T-helper 2 cell (primary cell): ENCODE measurements at regions not wholly inside any gene's neighbourhood (a gene's known extent, or its start where the extent isn't known, plus 50 kb on each side); places are given as distances from the start of the nearest gene placed in this dataset.
A peak's percentile ranks its signal among the peaks of the same experiment; 100 is the strongest.

ENCODE experiments used
- DNase-seq, 5 experiments: peaks; one replicate each; pipeline versions ENCODE4 v3.0.0 to v3.0.0-alpha.2; 2012 to 2022

DNA sequence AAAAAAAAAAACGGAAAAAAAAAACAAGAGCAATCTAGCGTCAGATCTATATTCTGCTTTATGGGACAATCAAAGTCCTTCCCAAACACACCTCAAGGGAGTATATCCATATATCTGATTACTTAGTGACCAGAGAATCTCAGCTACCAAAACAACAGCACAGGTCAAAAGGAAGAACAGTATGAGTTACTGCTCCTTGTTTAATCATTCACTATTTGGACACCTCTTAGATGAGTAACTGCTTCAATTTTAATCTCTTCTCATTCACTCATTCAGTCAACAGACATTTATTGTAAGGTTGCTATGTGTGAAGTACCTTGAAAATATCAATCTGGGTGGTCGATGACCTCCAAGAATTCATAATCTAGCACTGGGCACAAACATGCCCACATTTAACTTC, 193.2 kb downstream of the IRS2 start:
- DNase-seq: no peak

DNA sequence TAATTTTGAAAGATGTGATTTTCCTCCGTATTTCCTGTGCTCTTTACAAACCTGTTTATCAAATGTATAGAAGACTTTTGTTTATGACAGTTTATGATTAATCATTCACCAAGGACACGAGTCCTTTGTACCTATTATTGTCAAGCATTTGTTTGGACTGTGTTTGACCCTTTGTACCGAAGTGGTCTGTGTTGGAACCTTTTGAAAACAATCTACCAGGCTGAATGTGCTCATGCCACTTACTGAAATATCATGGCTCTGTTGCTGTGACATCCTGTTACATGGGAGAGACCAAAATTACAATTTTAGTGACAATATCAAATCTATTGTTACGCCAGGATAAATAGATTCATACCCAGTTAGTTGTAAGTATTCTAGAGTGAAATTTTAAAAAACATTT, 193.6 kb downstream of the IRS2 start:
- DNase-seq: no peak

DNA sequence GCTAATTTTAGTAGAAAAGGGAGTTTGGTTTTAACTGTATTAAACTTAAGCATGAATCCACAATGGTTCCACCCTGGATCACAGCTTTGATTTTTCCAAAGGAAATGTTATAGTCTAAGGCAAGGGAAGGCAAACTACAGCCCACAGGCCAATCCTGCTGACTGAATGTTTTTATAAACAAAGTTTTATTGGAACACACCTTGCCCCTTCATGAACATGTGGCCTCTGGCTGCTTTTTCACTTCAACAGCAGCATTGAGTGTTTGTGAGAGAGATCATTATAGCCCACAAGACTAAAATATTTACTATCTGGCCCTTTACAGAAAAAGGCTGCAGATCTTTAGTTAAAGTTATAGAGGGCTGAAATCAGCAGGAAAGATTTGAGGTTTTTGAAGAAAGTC, 198.7 kb downstream of the IRS2 start:
- DNase-seq: no peak

DNA sequence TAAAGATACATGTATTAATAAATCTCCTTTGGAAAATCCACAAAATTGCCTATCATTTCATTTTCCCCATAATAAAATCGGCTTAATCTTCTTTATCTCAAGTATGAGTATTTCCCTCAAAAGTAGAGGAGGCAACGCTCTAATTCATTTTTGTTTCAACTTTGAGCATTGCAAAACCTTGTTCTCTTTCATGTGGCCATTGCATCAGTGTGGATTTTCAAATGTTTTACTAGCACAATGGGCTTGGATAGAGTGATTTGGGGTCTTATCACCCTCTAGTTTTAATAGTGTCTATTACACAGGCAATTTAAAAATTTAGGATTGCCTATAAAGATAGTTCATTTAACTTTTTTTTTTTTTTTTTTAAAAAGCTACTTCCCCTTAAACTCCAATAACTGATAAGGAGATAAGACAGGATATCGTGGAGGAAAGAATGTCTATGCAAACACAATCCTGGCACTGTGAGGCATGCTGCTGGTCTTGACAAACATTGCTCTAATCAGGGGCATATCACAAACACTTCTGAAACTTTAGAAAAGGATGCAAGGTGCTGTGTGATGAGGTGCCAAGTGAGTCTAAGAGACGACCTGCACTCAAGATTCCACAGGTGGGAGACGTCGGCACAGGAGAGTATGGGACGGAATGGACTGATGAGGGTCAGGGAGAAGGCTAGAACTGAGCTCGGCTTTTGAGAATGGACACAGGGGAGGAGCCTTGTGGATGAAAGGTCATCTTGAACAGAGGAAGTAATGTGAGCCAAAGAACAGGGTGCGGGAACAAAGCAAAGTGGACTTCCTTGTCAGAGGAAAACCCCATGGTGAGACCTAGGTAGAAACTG, 199.7 kb downstream of the IRS2 start:
- no peak for DNase-seq

DNA sequence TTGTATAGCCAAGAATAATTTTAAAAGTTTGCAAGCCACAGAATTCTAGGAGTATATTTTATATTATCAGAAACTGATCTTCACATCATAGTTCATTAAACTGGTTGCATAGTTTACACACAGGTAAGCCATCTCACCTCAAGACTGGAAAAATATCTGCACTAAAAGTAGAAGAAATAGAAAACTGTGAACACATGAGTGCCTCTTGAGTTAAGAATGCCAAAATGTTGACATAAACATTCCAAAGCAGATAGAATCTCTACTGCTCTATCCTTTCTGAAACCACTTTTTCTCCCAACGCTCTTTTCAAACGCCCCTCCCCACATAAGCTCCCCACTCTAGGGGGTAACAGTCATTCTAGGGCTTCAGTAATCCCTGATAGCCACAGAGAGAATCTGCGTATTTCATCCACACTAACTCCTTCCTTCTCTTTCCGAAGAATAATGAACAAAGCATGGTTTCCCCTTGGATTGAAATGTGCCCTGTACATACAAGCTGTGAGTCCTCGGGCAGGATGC, 201.5 kb downstream of the IRS2 start:
- no peak for DNase-seq

DNA sequence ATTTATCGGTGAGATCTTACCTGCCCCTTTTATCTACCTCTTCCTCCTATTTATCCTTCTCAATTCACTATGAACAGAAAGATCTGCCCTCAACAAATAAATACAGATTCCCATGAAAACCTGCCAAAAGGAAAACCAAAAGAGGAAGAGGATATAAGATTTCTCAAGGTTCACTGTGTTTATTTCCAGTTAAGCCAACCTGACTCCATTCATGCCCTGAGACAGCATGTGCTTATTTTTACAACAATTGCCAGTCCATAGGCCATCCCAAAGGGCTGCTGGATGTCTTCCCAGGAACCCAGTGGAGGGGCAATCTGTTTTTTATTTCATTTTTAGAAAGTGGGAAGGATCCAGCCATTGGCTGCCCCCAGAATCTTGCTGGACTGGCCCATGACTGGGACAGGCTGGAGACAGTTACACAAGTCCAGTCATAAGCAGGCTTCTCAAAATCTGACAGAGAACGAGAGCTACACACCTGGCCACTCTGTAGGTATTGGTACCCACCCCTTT, 209.1 kb downstream of the IRS2 start:
- DNase-seq: no peak

DNA sequence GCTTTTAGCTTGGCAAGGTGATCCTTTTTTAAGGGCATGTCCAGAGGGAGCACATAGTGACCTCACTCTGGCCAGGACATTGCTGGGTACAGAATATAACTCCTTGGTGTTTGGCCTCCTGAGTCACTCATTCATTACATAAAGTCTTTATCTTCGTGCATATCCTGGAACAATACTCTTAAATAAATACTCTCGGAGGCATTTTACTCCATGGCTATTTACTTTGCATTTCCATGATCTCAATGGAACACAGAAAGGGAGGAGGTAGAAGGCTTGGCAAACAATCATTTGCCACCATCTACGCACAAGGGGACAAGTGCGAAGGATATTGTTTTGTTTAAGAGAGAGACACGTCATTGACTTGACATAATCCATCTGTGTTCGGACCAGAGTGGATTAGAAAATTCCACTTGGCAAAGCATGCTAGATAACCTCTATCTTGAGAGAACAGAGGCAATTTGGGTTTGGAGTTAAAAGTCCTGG, 210.0 kb downstream of the IRS2 start:
- no peak for DNase-seq

DNA sequence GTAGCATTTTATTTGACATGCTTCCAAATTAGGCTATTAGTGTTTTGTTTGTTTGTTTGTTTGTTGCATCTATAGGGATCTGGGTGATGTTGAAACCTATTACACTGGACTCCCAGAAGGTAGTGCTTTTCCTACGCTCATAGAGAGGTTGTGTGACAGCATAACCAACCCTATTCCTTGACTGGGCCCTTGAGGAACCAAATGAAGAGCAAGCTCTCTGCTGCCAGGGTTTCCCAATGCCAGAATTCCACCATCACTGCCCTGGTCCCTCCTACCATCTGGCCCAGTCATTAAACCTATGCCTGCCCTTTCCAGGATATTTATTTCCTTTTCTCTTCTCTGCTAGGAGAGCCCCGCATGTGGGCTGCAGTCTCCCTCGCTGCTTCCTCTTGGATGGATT, 210.6 kb downstream of the IRS2 start:
- DNase-seq: no peak

DNA sequence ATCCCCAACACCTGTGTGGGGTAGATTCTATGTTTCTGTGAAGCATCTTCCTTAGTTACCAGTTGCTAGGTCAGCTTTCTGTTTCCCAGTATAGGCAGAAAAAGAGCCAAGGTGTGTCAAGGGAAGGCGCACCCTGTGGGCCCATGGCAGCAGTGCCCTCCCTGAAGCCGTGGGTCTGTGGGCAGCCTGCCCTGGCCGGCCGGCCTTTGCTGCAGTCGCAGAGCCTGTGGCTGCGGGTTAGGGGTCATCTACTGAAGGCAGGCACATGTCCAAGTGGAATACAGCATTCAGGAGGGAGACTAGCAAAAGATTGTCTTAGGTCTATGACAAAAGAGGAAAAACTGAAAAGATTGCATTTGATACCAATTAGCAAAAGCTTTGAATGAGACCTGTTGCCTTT, 214.0 kb downstream of the IRS2 start:
- DNase-seq: no peak

DNA sequence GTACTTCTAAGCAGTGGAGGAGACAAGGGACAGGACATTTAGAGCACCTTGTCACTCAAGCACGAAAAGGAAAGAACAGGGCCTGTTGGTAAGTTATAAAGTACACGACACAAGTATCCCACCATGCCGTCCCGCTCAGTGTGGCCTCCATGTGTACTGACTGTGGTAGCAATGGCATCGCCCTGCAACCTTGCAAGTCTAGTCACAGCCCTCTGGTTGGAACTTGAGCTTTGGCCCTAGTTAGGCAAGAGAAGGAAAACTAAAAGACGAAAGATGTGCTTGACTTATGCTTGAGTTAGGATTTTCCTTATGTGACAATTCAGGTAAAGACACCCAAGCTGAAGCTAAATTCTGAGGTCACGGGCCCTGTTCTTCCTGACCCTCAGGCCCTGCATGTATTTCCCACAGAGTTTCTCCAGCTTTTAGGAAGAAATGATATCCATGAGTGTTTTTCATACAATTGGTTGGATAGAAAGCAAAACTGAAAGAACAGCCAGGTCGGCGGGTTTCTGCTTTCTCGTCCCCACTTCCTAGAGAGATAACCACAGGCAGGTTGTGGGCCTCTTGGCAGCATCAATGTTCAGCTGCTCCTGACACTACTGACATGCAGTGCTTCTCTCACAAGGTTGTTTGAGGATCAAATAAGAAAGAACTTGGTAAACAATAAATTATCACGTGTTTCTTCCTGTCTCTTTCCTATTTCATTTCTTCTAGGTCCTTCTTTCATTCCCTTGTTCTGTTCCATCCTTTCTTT, 216.2 kb downstream of the IRS2 start:
- DNase-seq: peak in 2 of 5 experiments; percentile 17 to 91

DNA sequence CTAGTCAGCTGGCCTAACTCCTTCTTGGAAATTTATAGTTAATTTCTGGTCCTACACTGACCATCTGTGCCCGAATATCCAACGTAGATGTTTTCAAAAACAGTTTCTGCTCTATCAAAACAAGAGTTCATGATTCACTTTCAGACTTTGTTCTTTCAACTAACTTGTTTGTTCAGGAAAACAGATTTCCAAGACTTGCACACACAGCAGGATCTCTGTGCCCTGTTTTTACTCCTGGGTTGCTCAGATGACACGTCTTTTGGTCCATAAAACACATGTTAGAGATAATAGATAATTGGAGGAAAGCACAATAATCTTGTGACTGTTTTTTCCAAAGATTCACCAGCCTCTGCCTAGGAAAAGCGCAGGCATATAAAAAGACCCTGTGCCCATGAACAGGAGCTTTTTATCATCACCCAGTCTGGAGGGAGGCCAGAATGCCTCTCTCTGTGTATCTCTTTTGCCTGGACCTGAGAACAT, 218.0 kb downstream of the IRS2 start:
- DNase-seq: no peak

DNA sequence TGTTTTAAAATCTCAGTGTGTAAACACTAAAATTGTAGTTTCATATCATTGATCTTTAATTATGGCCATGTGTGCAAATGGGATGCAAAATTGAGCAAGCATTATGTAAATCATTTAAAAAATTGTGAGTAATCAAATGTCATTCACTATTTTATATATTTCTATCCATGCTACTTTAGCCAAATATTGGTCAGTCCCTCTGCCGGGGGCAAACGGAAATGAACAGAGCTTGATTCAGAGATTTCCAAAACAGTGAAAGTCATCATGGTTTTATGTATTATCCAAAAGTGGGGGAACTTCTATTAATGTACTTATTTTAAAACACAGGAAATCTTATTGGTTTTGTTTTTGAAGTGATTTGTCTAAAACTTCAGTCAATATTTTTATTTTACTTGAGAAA, 219.1 kb downstream of the IRS2 start:
- no peak for DNase-seq

DNA sequence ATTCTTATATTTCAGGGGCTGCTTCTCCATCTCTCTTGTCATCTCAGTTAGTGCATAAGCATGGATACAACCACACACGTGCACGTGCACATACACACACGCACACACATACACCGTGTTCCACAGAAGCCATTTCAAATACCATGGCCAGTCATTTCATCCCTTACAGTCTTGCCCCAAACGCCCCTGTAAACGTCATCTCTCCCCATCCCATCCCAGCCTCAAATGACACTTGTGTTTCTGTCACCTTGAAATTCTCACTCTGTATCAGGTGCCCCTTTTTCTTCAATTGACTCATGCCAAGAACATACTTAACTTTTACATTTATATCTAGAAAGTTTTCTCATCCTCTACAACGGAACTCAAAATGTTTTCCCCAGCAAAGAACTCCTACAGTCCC, 220.5 kb downstream of the IRS2 start:
- peak in 1 of 5 experiments; percentile 24 for DNase-seq

DNA sequence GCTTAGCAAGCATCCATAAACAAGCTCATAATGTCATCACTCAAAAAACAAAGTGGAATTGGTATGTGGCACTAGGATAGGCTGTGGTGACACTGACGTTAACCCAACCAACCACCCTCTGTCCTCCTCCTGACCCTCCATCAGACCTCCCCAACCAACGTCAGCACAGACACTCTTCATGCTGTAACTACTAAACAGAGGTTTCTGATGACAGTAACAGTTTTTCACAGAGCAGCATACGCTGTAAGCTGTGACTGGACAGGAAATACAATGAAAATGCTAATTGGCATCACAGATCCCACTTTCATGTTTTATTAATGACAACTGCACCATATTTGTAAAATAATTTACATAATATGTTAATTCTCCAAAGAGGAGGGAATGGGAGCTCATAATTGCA, 238.0 kb downstream of the IRS2 start:
- no peak for DNase-seq

DNA sequence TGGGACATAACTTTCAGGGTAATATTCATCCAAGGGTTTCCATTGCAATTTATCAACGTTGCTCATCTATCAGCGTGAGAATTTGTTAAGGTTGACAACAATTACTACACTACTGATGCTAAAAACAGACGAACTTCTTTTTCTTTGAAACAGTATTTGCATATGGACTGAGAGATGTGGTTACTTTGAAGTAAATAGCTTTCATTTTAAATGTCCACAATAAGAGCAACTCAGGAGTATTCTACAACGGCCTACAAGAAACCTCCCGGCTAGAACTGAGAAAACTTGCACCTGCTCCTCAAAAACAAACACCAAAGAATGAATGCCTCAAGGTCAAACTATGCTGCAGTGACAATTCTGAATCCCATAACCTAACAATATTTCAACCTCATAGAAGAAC, 238.4 kb downstream of the IRS2 start:
- no peak for DNase-seq

DNA sequence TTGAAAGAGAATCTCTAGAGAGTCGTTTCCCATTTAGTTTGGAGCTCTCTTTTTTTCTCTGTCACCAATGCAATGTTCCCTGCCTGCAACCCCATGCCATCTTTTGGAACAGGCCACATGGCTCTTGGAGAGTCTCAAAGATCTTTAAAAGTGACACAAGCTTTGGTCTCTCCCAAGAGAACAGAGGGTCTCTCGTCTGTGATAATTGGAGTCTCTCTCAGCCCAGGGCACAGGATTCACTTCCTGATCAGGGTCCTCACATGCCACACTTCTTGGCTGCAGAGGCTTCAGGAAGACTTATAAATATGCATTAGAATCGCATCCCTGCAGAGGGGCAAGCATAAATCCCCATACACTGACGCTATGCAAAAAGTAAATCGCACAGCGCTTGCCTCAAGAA, 240.5 kb downstream of the IRS2 start:
- no peak for DNase-seq

DNA sequence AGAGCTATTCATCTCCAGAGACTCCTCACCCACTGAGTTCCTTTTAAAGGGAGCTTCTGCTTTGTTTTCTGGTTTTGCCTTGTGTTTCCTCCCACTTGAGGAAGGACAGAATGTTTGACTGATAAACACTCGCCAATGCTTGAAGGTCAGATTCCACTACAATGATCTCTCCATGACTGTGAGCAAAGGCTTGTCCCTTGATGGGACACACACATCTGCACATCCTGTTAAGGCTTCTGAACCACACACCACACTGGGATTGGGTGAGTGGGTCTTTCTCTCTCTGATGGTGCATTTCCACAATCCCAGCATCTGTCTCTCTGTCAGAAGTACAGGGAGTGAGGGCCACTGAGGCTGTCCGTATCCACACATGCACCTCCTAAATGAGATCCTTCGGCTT, 245.3 kb downstream of the IRS2 start:
- no peak for DNase-seq

DNA sequence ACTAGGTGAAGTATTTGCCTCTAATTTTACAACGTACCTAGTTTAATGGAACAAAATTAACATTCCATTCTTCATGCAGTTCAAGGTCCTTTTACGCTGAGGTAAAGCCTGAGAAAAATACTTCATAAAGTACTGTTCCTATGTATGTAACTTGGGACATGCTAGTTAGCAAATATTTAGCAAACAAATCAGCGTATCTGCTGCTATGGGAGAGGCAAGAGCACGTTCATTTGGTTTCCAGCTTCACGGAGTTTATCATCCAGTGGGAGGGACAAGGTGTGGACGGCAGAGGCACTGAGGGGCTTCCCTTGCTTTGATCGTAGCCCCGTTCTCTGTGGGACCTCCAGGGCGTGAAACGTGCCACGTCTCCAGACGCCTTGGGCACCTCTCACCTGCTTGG, 248.8 kb downstream of the IRS2 start:
- no peak for DNase-seq

DNA sequence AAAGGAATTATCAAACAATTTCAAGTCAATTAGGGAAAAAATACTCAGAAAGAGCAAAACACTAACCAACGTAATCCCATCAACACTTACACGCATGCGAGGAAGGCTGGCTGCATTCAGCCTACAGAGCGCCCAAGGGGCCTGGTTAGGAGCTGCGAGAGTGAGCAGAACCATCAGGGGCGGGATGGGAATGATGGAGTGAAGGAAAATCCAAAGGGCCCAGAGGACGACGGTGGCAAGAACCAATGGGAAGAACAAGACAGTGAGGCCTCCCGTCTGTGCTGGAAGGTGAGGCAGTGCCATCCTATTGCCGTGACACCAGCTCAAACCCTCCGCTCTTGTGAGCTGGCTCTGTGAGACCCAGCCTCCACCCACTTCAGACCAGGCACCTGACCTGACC, 253.0 kb downstream of the IRS2 start:
- DNase-seq: no peak

DNA sequence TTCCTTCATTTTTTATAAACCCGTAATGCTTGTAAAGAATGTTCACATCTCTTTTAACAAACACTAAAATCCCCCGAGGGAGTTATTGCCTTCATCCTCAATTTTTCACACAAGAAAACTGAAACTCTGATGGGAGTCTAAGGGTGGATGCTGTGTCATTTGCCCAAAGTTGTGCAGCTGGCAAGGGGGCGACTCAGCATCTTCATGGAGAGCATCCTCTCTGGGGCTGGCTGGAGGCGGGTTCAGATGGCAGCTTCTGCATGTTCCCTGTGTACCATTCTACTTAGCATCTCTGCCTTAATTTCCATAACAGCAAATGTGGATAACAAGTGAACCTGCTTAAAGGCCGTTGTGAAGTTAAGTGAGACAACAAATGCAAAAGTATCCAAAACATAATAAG, 256.4 kb downstream of the IRS2 start:
- DNase-seq: no peak

DNA sequence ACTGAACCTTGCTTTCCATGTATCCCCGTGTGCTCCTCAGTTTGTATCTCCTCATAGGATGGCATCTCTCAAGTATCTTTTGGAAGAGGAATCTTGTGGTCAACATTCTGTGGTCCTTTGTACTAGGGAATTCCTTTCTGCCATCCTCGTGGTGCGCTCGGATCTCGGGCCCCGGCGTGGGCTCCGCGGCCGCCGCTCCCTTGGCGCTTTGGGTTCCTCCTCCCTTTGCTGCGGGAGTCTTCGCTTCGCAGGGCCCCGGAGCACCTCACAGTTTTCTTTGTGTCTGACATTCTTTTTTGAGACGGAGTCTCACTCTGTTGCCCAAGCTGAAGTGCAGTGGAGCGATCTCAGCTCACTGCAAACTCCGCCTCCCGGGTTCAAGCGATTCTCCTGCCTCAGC, 264.7 kb downstream of the IRS2 start:
- no peak for DNase-seq

DNA sequence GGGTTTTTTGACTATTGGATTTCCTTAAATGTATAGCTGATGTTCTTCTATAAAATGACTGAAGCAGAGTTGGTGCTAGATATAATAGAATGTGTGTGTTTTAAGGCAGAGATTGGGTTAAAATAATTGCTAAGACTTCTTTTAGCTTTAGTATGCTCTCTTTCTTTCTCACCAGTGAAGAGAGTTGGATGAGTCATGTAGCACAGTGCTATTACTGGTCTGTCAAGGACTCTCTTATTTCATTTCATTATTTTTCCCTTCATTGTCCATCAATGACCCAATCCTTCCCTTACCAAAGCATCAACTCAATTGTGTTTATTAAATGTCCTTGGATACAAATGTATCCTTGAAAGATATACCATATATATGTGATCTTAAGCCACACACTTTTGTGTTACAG, 268.9 kb downstream of the IRS2 start:
- no peak for DNase-seq

DNA sequence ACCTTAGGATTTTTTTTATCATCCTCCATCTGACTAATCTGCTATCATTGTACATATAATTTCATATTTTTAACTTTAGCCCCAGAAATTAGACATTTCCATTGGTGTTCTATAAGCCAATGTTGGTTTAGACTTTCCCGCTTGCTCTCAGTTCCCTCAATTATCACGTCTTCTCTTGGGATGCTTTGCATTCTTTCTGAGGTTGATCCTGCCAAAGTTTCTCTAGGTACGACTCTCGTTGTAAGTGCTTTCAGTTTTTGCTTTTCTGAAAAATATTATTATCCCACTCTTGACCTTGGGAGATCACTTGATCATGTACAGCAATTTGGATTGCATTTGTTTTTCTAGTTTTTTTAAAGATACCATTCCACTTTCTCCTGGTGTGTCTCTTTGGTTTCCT, 270.2 kb downstream of the IRS2 start:
- no peak for DNase-seq

DNA sequence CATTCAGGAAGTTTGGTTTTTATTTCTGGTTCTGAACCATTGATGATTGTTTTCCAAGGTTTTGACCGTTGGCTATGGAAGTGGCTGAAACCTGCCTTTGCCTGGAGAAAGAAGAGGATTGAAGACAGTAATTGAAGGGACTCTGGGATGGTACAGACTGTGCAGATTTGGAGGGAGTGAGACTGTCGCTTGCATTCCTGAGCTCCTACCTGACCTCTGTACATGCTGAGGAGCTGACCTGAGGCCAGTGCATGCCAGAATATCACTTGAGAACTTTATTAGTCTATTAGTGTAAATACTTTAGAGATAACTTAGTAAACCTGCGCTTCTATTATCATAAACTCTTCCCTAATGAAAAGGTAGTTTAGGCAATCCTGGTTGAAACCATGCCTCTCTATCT, 276.4 kb downstream of the IRS2 start:
- no peak for DNase-seq
